ENCODE measurements at regions not wholly inside any gene's neighbourhood (a gene's known extent, or its start where the extent isn't known, plus 50 kb on each side); places are given as distances from the start of the nearest gene placed in this dataset.

GRCh38 chr17:27083408-27084185 is 210.3 kb upstream of the WSB1 start:
- TF ChIP-seq CTCF (optimal IDR thresholded peaks at IDR 0.05 in 1 of 3, IDR thresholded peaks at IDR 0.05 in 1 of 3, conservative IDR thresholded peaks at IDR 0.05 in 1 of 3; ENCODE audit: extremely low read depth in 1 of 3, insufficient read depth in 2 of 3, low read length in 3 of 3) = no peak
- no peak for TF ChIP-seq EZH2 (IDR thresholded peaks at IDR 0.05; ENCODE audit: low read length)

Measured in keratinocyte (primary cell).